ENCODE measurements at regions not wholly inside any gene's neighbourhood (a gene's known extent, or its start where the extent isn't known, plus 50 kb on each side); places are given as distances from the start of the nearest gene placed in this dataset.
A peak's percentile ranks its signal among the peaks of the same experiment; 100 is the strongest.

DNA sequence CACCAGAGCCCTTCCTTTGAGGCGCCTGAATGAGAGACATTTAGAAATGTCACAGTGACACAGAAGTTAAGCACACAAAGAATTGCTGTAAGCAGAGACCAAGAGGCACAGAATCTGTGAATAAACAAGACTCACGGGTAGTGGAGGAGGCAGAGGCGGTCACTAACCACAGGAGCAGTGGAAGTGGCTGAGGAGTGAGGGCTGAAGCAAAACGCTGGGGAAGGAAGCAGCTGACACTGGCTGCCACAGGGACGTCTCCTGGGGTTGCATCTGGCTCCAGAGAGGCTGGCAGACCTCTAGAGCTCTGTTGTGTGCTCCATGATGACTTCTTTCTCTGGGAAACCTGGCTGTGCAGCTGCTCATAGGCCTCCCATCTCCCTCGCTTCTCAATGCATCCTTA, 65.0 kb upstream of the SLC2A12 start:
- no peak overlapping the region for H3K4me3 Mint-ChIP-seq (ENCODE audit: low read depth)
- TF ChIP-seq, protein P1, sequence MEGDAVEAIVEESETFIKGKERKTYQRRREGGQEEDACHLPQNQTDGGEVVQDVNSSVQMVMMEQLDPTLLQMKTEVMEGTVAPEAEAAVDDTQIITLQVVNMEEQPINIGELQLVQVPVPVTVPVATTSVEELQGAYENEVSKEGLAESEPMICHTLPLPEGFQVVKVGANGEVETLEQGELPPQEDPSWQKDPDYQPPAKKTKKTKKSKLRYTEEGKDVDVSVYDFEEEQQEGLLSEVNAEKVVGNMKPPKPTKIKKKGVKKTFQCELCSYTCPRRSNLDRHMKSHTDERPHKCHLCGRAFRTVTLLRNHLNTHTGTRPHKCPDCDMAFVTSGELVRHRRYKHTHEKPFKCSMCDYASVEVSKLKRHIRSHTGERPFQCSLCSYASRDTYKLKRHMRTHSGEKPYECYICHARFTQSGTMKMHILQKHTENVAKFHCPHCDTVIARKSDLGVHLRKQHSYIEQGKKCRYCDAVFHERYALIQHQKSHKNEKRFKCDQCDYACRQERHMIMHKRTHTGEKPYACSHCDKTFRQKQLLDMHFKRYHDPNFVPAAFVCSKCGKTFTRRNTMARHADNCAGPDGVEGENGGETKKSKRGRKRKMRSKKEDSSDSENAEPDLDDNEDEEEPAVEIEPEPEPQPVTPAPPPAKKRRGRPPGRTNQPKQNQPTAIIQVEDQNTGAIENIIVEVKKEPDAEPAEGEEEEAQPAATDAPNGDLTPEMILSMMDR (IDR thresholded peaks at IDR 0.05; ENCODE audit: unreplicated experiment): no peak
- DNase-seq (ENCODE audit: low spot score, unreplicated experiment): no peak
- H3K36me3 Mint-ChIP-seq (ENCODE audit: insufficient read depth): no peaks in the 10 kb centered on the region
- no peaks in the 10 kb centered on the region for H3K9me3 Mint-ChIP-seq (ENCODE audit: low read depth)
- peak overlapping the region; percentile 67 for H3K27ac Mint-ChIP-seq
- peaks cover 4% of the 10 kb centered on the region for H3K4me1 Mint-ChIP-seq (ENCODE audit: low read depth)
- no peaks in the 10 kb centered on the region for H3K27me3 Mint-ChIP-seq

DNA sequence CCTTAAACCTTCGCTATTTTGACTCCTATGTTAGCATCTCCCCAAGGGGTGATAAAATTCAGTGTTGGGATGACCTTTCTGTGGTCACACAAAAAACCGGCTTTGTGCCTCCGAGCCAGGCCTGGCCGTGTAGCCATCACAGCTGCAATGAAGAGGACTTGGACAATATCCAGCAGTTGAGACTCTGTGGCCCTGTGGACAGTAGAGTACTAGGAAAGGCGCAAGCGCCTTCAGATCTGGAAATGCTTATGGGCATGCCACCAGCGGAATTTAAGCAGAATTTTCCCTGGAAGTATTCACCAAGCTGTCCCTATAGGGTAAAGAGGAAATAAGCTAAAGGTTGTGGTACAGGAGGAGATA, 63.3 kb upstream of the SLC2A12 start:
- TF ChIP-seq, protein P1 (IDR thresholded peaks at IDR 0.05; ENCODE audit: unreplicated experiment): no peak
- Mint-ChIP-seq H3K4me3 (ENCODE audit: low read depth) (no peak overlapping the region), H3K36me3 (ENCODE audit: insufficient read depth) (no peaks in the 10 kb centered on the region), H3K9me3 (ENCODE audit: low read depth) (no peaks in the 10 kb centered on the region), H3K27ac (no peak overlapping the region), H3K27me3 (no peaks in the 10 kb centered on the region), H3K4me1 (ENCODE audit: low read depth) (peaks cover 4% of the 10 kb centered on the region)
- DNase-seq (ENCODE audit: low spot score, unreplicated experiment): no peak

DNA sequence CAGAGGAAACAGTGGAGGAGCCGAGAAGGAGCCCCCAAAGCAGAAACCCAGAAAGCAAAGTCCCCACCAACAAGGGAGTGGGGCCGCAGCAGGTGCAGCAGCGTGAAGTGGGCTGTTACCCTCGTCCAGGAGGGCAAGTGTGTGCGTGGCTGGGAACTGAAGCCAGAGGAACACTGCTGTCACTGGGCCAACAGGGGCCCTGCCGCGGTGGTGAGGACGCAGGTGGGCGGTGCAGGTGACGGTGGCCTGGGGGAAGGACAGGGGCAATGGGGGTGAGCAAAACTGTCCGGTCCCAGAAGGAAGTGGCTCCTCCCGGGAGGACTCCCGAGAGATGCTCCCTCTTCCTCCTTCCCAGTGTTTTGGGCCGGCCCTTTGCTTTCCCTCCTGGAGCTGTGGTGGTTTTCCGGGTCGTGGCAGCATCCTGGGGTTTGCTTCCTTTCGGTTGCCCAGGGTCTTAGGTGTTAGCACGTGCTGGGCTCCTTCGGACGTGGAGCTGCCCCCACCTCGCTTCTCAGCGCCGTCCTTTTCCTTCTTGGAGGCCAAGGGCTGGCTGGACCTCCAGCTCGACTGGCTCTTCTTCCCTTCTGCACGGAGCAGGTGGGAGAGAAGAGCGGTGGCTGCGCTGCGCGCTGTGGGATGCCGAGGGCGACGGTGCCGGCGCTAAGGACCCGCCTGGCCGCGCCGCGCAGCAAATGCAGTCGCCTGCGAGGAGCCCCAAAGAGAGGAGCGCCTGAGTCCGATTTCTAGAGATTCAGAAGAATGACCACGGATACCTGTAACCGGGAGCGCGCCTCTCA, 62.7 kb upstream of the SLC2A12 start:
- Mint-ChIP-seq H3K4me3 (ENCODE audit: low read depth) (no peak overlapping the region), H3K27me3 (no peaks in the 10 kb centered on the region), H3K9me3 (ENCODE audit: low read depth) (no peaks in the 10 kb centered on the region), H3K27ac (no peak overlapping the region), H3K36me3 (ENCODE audit: insufficient read depth) (no peaks in the 10 kb centered on the region), H3K4me1 (ENCODE audit: low read depth) (peaks cover 4% of the 10 kb centered on the region)
- DNase-seq (ENCODE audit: low spot score, unreplicated experiment): no peak
- TF ChIP-seq, protein P1 (IDR thresholded peaks at IDR 0.05; ENCODE audit: unreplicated experiment): no peak

DNA sequence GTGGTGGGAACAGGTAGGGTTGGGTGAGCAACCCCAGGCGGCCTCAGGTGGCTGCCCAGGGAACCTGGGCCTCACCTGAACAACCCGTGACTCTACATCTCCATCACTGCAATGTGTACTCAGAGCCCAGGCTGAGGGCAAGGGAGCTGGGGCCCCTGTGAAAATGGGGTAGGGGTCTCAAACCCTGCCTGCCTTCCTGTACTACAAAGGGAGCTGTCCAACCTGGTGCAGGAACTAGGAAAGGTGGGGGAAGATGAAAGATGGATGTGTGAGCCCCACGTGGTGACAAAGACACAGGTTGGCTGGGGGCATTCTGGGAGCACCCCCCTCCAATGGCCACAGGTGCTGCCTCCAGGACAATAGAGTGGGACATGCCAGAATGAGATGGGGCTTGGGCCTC, 62.1 kb upstream of the SLC2A12 start:
- TF ChIP-seq, protein P1 (IDR thresholded peaks at IDR 0.05; ENCODE audit: unreplicated experiment): no peak
- peaks cover 4% of the 10 kb centered on the region for H3K4me1 Mint-ChIP-seq (ENCODE audit: low read depth)
- no peak overlapping the region for H3K4me3 Mint-ChIP-seq (ENCODE audit: low read depth)
- H3K36me3 Mint-ChIP-seq (ENCODE audit: insufficient read depth): no peaks in the 10 kb centered on the region
- H3K27ac Mint-ChIP-seq: no peak overlapping the region
- no peaks in the 10 kb centered on the region for H3K9me3 Mint-ChIP-seq (ENCODE audit: low read depth)
- no peak for DNase-seq (ENCODE audit: low spot score, unreplicated experiment)
- no peaks in the 10 kb centered on the region for H3K27me3 Mint-ChIP-seq

DNA sequence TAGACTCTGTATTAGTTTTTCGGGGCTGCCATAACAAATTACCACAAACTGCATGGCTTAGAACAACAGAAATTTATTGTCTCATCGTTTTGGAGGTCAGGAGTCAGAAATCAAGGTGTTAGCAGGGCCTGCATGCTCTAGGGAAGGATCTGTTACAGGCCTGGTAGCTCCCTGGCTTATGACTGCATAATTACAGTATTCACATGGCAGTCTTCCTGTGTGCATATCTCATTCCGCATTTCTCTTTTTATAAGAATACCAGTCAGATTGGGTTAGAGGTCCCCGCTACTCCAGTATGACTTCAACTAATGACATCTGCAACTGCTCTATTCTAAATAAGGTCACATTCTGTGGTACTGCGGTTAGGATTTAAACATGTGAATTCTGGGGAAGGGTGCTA, 59.3 kb upstream of the SLC2A12 start:
- TF ChIP-seq, protein P1 (IDR thresholded peaks at IDR 0.05; ENCODE audit: unreplicated experiment): no peak
- H3K9me3 Mint-ChIP-seq (ENCODE audit: low read depth): no peaks in the 10 kb centered on the region
- H3K27me3 Mint-ChIP-seq: no peaks in the 10 kb centered on the region
- no peak overlapping the region for H3K4me3 Mint-ChIP-seq (ENCODE audit: low read depth)
- no peak for DNase-seq (ENCODE audit: low spot score, unreplicated experiment)
- H3K36me3 Mint-ChIP-seq (ENCODE audit: insufficient read depth): no peaks in the 10 kb centered on the region
- H3K4me1 Mint-ChIP-seq (ENCODE audit: low read depth): no peaks in the 10 kb centered on the region
- no peak overlapping the region for H3K27ac Mint-ChIP-seq

All from progenitor cell of endocrine pancreas (in vitro differentiated cells).